ENCODE measurements at regions not wholly inside any gene's neighbourhood (a gene's known extent, or its start where the extent isn't known, plus 50 kb on each side); places are given as distances from the start of the nearest gene placed in this dataset.
A peak's percentile ranks its signal among the peaks of the same experiment; 100 is the strongest.

- Histone ChIP-seq H3K4me3 (no peak overlapping the region), H3K27me3 (no peaks in the 10 kb centered on the region), H3K36me3 (no peaks in the 10 kb centered on the region), H3K4me1 (no peaks in the 10 kb centered on the region), H3K27ac (no peak overlapping the region), H3K9me3 (peaks cover 0 to 24% (median 7%) of the 10 kb centered on the region in 4 donors)
- intact Hi-C loops (cut with DNase I; ENCODE audit: low total_unique reads): no loop called here
- peak in 1 of 2 donors; percentile 45 for DNase-seq
- WGBS, 5 donors: 48 to 65% (median 52%) methylated on average over 4 of the region's 4 CpGs
- no peak for TF ChIP-seq EP300 (IDR thresholded peaks at IDR 0.05)
- no peak for TF ChIP-seq POLR2AphosphoS5 (IDR thresholded peaks at IDR 0.05)
- no peak for TF ChIP-seq POLR2A (IDR thresholded peaks at IDR 0.05)
- TF ChIP-seq CTCF (IDR thresholded peaks at IDR 0.05): no peak
Measured at GRCh38 chr5:66518753-66519152, 77.4 kb upstream of the MAST4 start.

GRCh38 chr5:66519626-66520025 is 76.6 kb upstream of the MAST4 start:
- Histone ChIP-seq H3K4me1 (no peaks in the 10 kb centered on the region), H3K9me3 (peaks cover 0 to 24% (median 7%) of the 10 kb centered on the region in 4 donors), H3K27me3 (no peaks in the 10 kb centered on the region), H3K27ac (no peak overlapping the region), H3K36me3 (no peaks in the 10 kb centered on the region), H3K4me3 (no peak overlapping the region)
- WGBS, 5 donors: 71 to 86% (median 78%) methylated on average over 1 of the region's 1 CpG
- no peak for DNase-seq
- intact Hi-C loops (cut with DNase I; ENCODE audit: low total_unique reads): no loop called here
- no peak for TF ChIP-seq POLR2AphosphoS5 (IDR thresholded peaks at IDR 0.05)
- TF ChIP-seq CTCF (IDR thresholded peaks at IDR 0.05): no peak
- TF ChIP-seq EP300 (IDR thresholded peaks at IDR 0.05): no peak
- no peak for TF ChIP-seq POLR2A (IDR thresholded peaks at IDR 0.05)

GRCh38 chr5:66520854-66521253 is 75.3 kb upstream of the MAST4 start:
- Histone ChIP-seq H3K27me3 (no peaks in the 10 kb centered on the region), H3K27ac (no peak overlapping the region), H3K9me3 (peaks cover 0 to 24% (median 7%) of the 10 kb centered on the region in 4 donors), H3K4me3 (no peak overlapping the region), H3K36me3 (no peaks in the 10 kb centered on the region), H3K4me1 (no peaks in the 10 kb centered on the region)
- DNase-seq: no peak
- intact Hi-C loops (cut with DNase I; ENCODE audit: low total_unique reads): no loop called here
- TF ChIP-seq EP300 (IDR thresholded peaks at IDR 0.05): no peak
- TF ChIP-seq POLR2AphosphoS5 (IDR thresholded peaks at IDR 0.05): no peak
- TF ChIP-seq CTCF (IDR thresholded peaks at IDR 0.05): no peak
- no peak for TF ChIP-seq POLR2A (IDR thresholded peaks at IDR 0.05)

GRCh38 chr5:66527478-66528035 is 68.6 kb upstream of the MAST4 start:
- no peaks in the 10 kb centered on the region for H3K9me3 ChIP-seq
- no peaks in the 10 kb centered on the region for H3K4me1 ChIP-seq
- intact Hi-C loops (cut with DNase I; ENCODE audit: low total_unique reads): no loop called here
- WGBS, 5 donors: 67 to 80% (median 73%) methylated on average over 4 of the region's 4 CpGs
- H3K36me3 ChIP-seq: no peaks in the 10 kb centered on the region
- no peak overlapping the region for H3K4me3 ChIP-seq
- no peak overlapping the region for H3K27ac ChIP-seq
- peak in 1 of 2 donors; percentile 71 for DNase-seq
- TF ChIP-seq CTCF (IDR thresholded peaks at IDR 0.05) (no peak), POLR2A (IDR thresholded peaks at IDR 0.05) (no peak), POLR2AphosphoS5 (IDR thresholded peaks at IDR 0.05) (no peak), EP300 (IDR thresholded peaks at IDR 0.05) (no peak)
- no peaks in the 10 kb centered on the region for H3K27me3 ChIP-seq

All from stomach (tissue), 8 donors.